ENCODE measurements at regions not wholly inside any gene's neighbourhood (a gene's known extent, or its start where the extent isn't known, plus 50 kb on each side); places are given as distances from the start of the nearest gene placed in this dataset.

DNA sequence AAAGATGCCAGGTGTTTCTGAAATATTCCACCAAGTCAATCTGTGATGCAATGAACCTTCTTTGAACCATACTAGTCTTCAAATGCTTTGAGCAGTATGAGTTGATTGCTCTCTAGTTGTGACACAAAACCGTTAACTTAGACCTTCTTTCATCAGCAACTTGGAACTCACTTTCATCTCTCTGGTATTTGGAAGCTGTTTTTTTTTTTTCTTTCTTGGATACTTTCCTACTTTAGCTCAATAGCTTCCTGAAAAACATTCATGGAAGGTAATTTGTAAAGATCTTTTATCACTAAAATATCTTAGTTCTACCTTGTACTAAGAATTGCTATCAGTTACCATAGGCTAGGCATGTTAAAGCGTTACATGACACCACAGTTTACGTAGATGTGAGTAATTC lies 1071.9 kb upstream of the CHAC2 start:
- Histone ChIP-seq H3K27ac (no peak overlapping the region), H3K9me2 (replicated peaks; ENCODE audit: insufficient read depth) (no peaks in the 10 kb centered on the region), H3K4me2 (no peak overlapping the region), H4K20me1 (ENCODE audit: insufficient read depth, poor library complexity, severe bottlenecking) (no peaks in the 10 kb centered on the region), H3K27me3 (no peaks in the 10 kb centered on the region), H3K36me3 (replicated peaks; ENCODE audit: insufficient read depth, low read depth) (no peaks in the 10 kb centered on the region), H3K4me3 (no peak overlapping the region), H3K79me2 (no peaks in the 10 kb centered on the region), H3K9me3 (ENCODE audit: low read depth) (no peaks in the 10 kb centered on the region), H3K4me1 (ENCODE audit: insufficient read depth) (no peaks in the 10 kb centered on the region), H2AFZ (no peak overlapping the region)
- 72% methylated on average over 3 of the region's 3 CpGs for WGBS (ENCODE audit: low lambda C conversion rate, missing lambda C conversion rate)
- DNase-seq (ENCODE audit: low spot score), result no peak
- TF ChIP-seq EZH2 (IDR thresholded peaks at IDR 0.05; ENCODE audit: borderline replicate concordance) (no peak), CTCF (IDR thresholded peaks at IDR 0.05; ENCODE audit: poor library complexity) (no peak)

GRCh38 chr2:52686935-52687334 lies 1080.7 kb upstream of the CHAC2 start:
- Histone ChIP-seq H3K79me2 (no peaks in the 10 kb centered on the region), H2AFZ (no peak overlapping the region), H3K4me2 (no peak overlapping the region), H3K9me2 (replicated peaks; ENCODE audit: insufficient read depth) (no peaks in the 10 kb centered on the region), H3K36me3 (replicated peaks; ENCODE audit: insufficient read depth, low read depth) (no peaks in the 10 kb centered on the region), H3K4me3 (no peak overlapping the region), H4K20me1 (ENCODE audit: insufficient read depth, poor library complexity, severe bottlenecking) (no peaks in the 10 kb centered on the region), H3K27me3 (no peaks in the 10 kb centered on the region), H3K4me1 (ENCODE audit: insufficient read depth) (no peaks in the 10 kb centered on the region), H3K27ac (peak overlapping the region; percentile 40), H3K9me3 (ENCODE audit: low read depth) (peaks cover 8% of the 10 kb centered on the region)
- TF ChIP-seq EZH2phosphoT487 (IDR thresholded peaks at IDR 0.05; ENCODE audit: low read depth, severe bottlenecking, unreplicated experiment) (no peak), EZH2 (IDR thresholded peaks at IDR 0.05; ENCODE audit: borderline replicate concordance) (no peak), CTCF (IDR thresholded peaks at IDR 0.05; ENCODE audit: poor library complexity) (no peak)
- DNase-seq (ENCODE audit: low spot score), result peak; percentile 23
- WGBS (ENCODE audit: low lambda C conversion rate, missing lambda C conversion rate), result 58% methylated on average over 2 of the region's 2 CpGs

- 100% methylated on average over 2 of the region's 2 CpGs for WGBS (ENCODE audit: low lambda C conversion rate, missing lambda C conversion rate)
- H3K27ac ChIP-seq, result no peak overlapping the region
- TF ChIP-seq CTCF (IDR thresholded peaks at IDR 0.05; ENCODE audit: poor library complexity) (no peak), EZH2phosphoT487 (IDR thresholded peaks at IDR 0.05; ENCODE audit: low read depth, severe bottlenecking, unreplicated experiment) (no peak), EZH2 (IDR thresholded peaks at IDR 0.05; ENCODE audit: borderline replicate concordance) (no peak)
Observed at GRCh38 chr2:52676056-52676455, 1091.5 kb upstream of the CHAC2 start.

GRCh38 chr2:52668724-52669123 lies 1098.9 kb upstream of the CHAC2 start:
- Histone ChIP-seq H3K79me2 (no peaks in the 10 kb centered on the region), H3K36me3 (replicated peaks; ENCODE audit: insufficient read depth, low read depth) (no peaks in the 10 kb centered on the region), H3K27ac (no peak overlapping the region), H3K9me3 (ENCODE audit: low read depth) (no peaks in the 10 kb centered on the region), H4K20me1 (ENCODE audit: insufficient read depth, poor library complexity, severe bottlenecking) (no peaks in the 10 kb centered on the region), H3K27me3 (no peaks in the 10 kb centered on the region), H3K9me2 (replicated peaks; ENCODE audit: insufficient read depth) (no peaks in the 10 kb centered on the region), H3K4me2 (no peak overlapping the region), H3K4me1 (ENCODE audit: insufficient read depth) (no peaks in the 10 kb centered on the region), H2AFZ (no peak overlapping the region), H3K4me3 (no peak overlapping the region)
- DNase-seq (ENCODE audit: low spot score), result no peak
- TF ChIP-seq EZH2phosphoT487 (IDR thresholded peaks at IDR 0.05; ENCODE audit: low read depth, severe bottlenecking, unreplicated experiment) (no peak), EZH2 (IDR thresholded peaks at IDR 0.05; ENCODE audit: borderline replicate concordance) (no peak), CTCF (IDR thresholded peaks at IDR 0.05; ENCODE audit: poor library complexity) (no peak)
- 74% methylated on average over 1 of the region's 1 CpG for WGBS (ENCODE audit: low lambda C conversion rate, missing lambda C conversion rate)

More at GRCh38 chr2:52676056-52676455, 1091.5 kb upstream of the CHAC2 start:
- no peak overlapping the region for H2AFZ ChIP-seq
- no peak for DNase-seq (ENCODE audit: low spot score)
- no peaks in the 10 kb centered on the region for H3K27me3 ChIP-seq
- H3K79me2 ChIP-seq, result no peaks in the 10 kb centered on the region
- H3K9me2 ChIP-seq (replicated peaks; ENCODE audit: insufficient read depth), result no peaks in the 10 kb centered on the region
- H4K20me1 ChIP-seq (ENCODE audit: insufficient read depth, poor library complexity, severe bottlenecking), result no peaks in the 10 kb centered on the region
- H3K4me2 ChIP-seq, result no peak overlapping the region
- no peaks in the 10 kb centered on the region for H3K36me3 ChIP-seq (replicated peaks; ENCODE audit: insufficient read depth, low read depth)
- H3K9me3 ChIP-seq (ENCODE audit: low read depth), result no peaks in the 10 kb centered on the region
- H3K4me3 ChIP-seq, result no peak overlapping the region
- no peaks in the 10 kb centered on the region for H3K4me1 ChIP-seq (ENCODE audit: insufficient read depth)
